Activated CD4-positive, alpha-beta T cell treated with anti-CD3 and anti-CD28 coated beads, Interleukin-2, amount 10 ng/mL, durations not matched to agents 24 days and 14 days (primary cell): ENCODE measurements at regions not wholly inside any gene's neighbourhood (a gene's known extent, or its start where the extent isn't known, plus 50 kb on each side); places are given as distances from the start of the nearest gene placed in this dataset.

ENCODE experiments used
- DNase-seq: peaks from one replicate; pipeline ENCODE4 v3.0.0; 2022
- H3K27ac Mint-ChIP-seq: one replicate; pipeline ENCODE4 v1.8.0; 2022; ENCODE audit warnings: mild to moderate bottlenecking, mixed read lengths
- H3K27me3 Mint-ChIP-seq: one replicate; pipeline ENCODE4 v1.8.0; 2022; ENCODE audit warnings: mixed read lengths
- H3K36me3 Mint-ChIP-seq: one replicate; pipeline ENCODE4 v1.8.0; 2022; ENCODE audit warnings: low read depth, mild to moderate bottlenecking, mixed read lengths
- H3K4me1 Mint-ChIP-seq: one replicate; pipeline ENCODE4 v1.8.0; 2021; ENCODE audit warnings: mixed read lengths
- H3K4me3 Mint-ChIP-seq: one replicate; pipeline ENCODE4 v1.8.0; 2022; ENCODE audit warnings: mild to moderate bottlenecking, moderate library complexity, mixed read lengths
- H3K9me3 Mint-ChIP-seq: one replicate; pipeline ENCODE4 v1.8.0; 2021; ENCODE audit warnings: mixed read lengths
- intact Hi-C: fragments of 100-400 bp; cut with micrococcal nuclease; formaldehyde crosslinking; loops from one replicate; pipeline ENCODE4 v1.15.1; 2023

GRCh38 chr7:50872437-50872836, 89.7 kb upstream of the GRB10 start:
- no peak for DNase-seq
- no peak overlapping the region for H3K4me3 Mint-ChIP-seq
- no peaks in the 10 kb centered on the region for H3K36me3 Mint-ChIP-seq
- peaks cover 24% of the 10 kb centered on the region for H3K27me3 Mint-ChIP-seq
- no peaks in the 10 kb centered on the region for H3K4me1 Mint-ChIP-seq
- no peaks in the 10 kb centered on the region for H3K9me3 Mint-ChIP-seq
- no peak overlapping the region for H3K27ac Mint-ChIP-seq
- intact Hi-C loops = no loop called here

- Mint-ChIP-seq H3K27me3 (peaks cover 13% of the 10 kb centered on the region), H3K4me3 (no peak overlapping the region), H3K27ac (no peak overlapping the region), H3K9me3 (no peaks in the 10 kb centered on the region), H3K36me3 (no peaks in the 10 kb centered on the region), H3K4me1 (no peaks in the 10 kb centered on the region)
- no peak for DNase-seq
- intact Hi-C loops = no loop called here
These were observed 86.5 kb upstream of the GRB10 start for GRCh38 chr7:50869108-50869725.

GRCh38 chr7:50868426-50869100, 85.9 kb upstream of the GRB10 start:
- Mint-ChIP-seq H3K27ac (no peak overlapping the region), H3K27me3 (peaks cover 9% of the 10 kb centered on the region), H3K4me1 (no peaks in the 10 kb centered on the region), H3K9me3 (no peaks in the 10 kb centered on the region), H3K4me3 (no peak overlapping the region), H3K36me3 (no peaks in the 10 kb centered on the region)
- intact Hi-C loops = no loop called here
- DNase-seq = no peak

GRCh38 chr7:50867034-50867356, 84.3 kb upstream of the GRB10 start:
- H3K27ac Mint-ChIP-seq = no peak overlapping the region
- intact Hi-C loops = no loop called here
- no peaks in the 10 kb centered on the region for H3K36me3 Mint-ChIP-seq
- DNase-seq = no peak
- no peaks in the 10 kb centered on the region for H3K4me1 Mint-ChIP-seq
- H3K4me3 Mint-ChIP-seq = no peak overlapping the region
- H3K9me3 Mint-ChIP-seq = no peaks in the 10 kb centered on the region
- peaks cover 6% of the 10 kb centered on the region for H3K27me3 Mint-ChIP-seq

- Mint-ChIP-seq H3K36me3 (no peaks in the 10 kb centered on the region), H3K27me3 (peaks cover 6% of the 10 kb centered on the region), H3K4me1 (no peaks in the 10 kb centered on the region), H3K27ac (no peak overlapping the region), H3K4me3 (no peak overlapping the region), H3K9me3 (no peaks in the 10 kb centered on the region)
- intact Hi-C loops = no loop called here
- no peak for DNase-seq
These were observed 83.8 kb upstream of the GRB10 start for GRCh38 chr7:50866343-50867033.

GRCh38 chr7:50865450-50865849, 82.8 kb upstream of the GRB10 start:
- no peaks in the 10 kb centered on the region for H3K9me3 Mint-ChIP-seq
- H3K27me3 Mint-ChIP-seq = peaks cover 8% of the 10 kb centered on the region
- no peaks in the 10 kb centered on the region for H3K4me1 Mint-ChIP-seq
- no peak overlapping the region for H3K27ac Mint-ChIP-seq
- intact Hi-C loops = no loop called here
- no peak overlapping the region for H3K4me3 Mint-ChIP-seq
- H3K36me3 Mint-ChIP-seq = no peaks in the 10 kb centered on the region
- DNase-seq = no peak

GRCh38 chr7:50864694-50865093, 82.0 kb upstream of the GRB10 start:
- intact Hi-C loops = no loop called here
- H3K27ac Mint-ChIP-seq = no peak overlapping the region

GRCh38 chr7:50863053-50863452, 80.4 kb upstream of the GRB10 start:
- DNase-seq = no peak
- Mint-ChIP-seq H3K9me3 (no peaks in the 10 kb centered on the region), H3K27me3 (peaks cover 5% of the 10 kb centered on the region), H3K36me3 (no peaks in the 10 kb centered on the region), H3K4me1 (no peaks in the 10 kb centered on the region), H3K4me3 (no peak overlapping the region), H3K27ac (no peak overlapping the region)
- intact Hi-C loops = no loop called here

More at GRCh38 chr7:50864694-50865093, 82.0 kb upstream of the GRB10 start:
- no peaks in the 10 kb centered on the region for H3K36me3 Mint-ChIP-seq
- no peak for DNase-seq
- H3K4me1 Mint-ChIP-seq = no peaks in the 10 kb centered on the region
- H3K27me3 Mint-ChIP-seq = peaks cover 9% of the 10 kb centered on the region
- no peak overlapping the region for H3K4me3 Mint-ChIP-seq
- H3K9me3 Mint-ChIP-seq = no peaks in the 10 kb centered on the region

- intact Hi-C loops = no loop called here
- no peaks in the 10 kb centered on the region for H3K36me3 Mint-ChIP-seq
These were observed 79.6 kb upstream of the GRB10 start for GRCh38 chr7:50862302-50862701.

GRCh38 chr7:50860598-50860997, 77.9 kb upstream of the GRB10 start:
- intact Hi-C loops = no loop called here
- peaks cover 2% of the 10 kb centered on the region for H3K27me3 Mint-ChIP-seq
- DNase-seq = no peak
- no peak overlapping the region for H3K4me3 Mint-ChIP-seq
- no peaks in the 10 kb centered on the region for H3K36me3 Mint-ChIP-seq
- no peaks in the 10 kb centered on the region for H3K9me3 Mint-ChIP-seq
- no peak overlapping the region for H3K27ac Mint-ChIP-seq
- no peaks in the 10 kb centered on the region for H3K4me1 Mint-ChIP-seq

More at GRCh38 chr7:50862302-50862701, 79.6 kb upstream of the GRB10 start:
- peaks cover 5% of the 10 kb centered on the region for H3K27me3 Mint-ChIP-seq
- no peak overlapping the region for H3K27ac Mint-ChIP-seq
- H3K9me3 Mint-ChIP-seq = no peaks in the 10 kb centered on the region
- no peak overlapping the region for H3K4me3 Mint-ChIP-seq
- H3K4me1 Mint-ChIP-seq = no peaks in the 10 kb centered on the region
- no peak for DNase-seq

GRCh38 chr7:50860174-50860573, 77.5 kb upstream of the GRB10 start:
- H3K9me3 Mint-ChIP-seq = no peaks in the 10 kb centered on the region
- H3K27me3 Mint-ChIP-seq = peaks cover 5% of the 10 kb centered on the region
- DNase-seq = no peak
- no peaks in the 10 kb centered on the region for H3K36me3 Mint-ChIP-seq
- no peak overlapping the region for H3K4me3 Mint-ChIP-seq
- intact Hi-C loops = no loop called here
- H3K27ac Mint-ChIP-seq = no peak overlapping the region
- no peaks in the 10 kb centered on the region for H3K4me1 Mint-ChIP-seq

- Mint-ChIP-seq H3K9me3 (no peaks in the 10 kb centered on the region), H3K4me1 (no peaks in the 10 kb centered on the region), H3K4me3 (no peak overlapping the region), H3K36me3 (no peaks in the 10 kb centered on the region), H3K27me3 (peaks cover 5% of the 10 kb centered on the region), H3K27ac (no peak overlapping the region)
- no peak for DNase-seq
- intact Hi-C loops = no loop called here
These were observed 76.0 kb upstream of the GRB10 start for GRCh38 chr7:50858528-50859245.

GRCh38 chr7:50857804-50858489, 75.3 kb upstream of the GRB10 start:
- no peaks in the 10 kb centered on the region for H3K9me3 Mint-ChIP-seq
- H3K27ac Mint-ChIP-seq = no peak overlapping the region
- H3K4me3 Mint-ChIP-seq = no peak overlapping the region
- intact Hi-C loops = no loop called here
- no peaks in the 10 kb centered on the region for H3K36me3 Mint-ChIP-seq
- no peak for DNase-seq
- peaks cover 5% of the 10 kb centered on the region for H3K27me3 Mint-ChIP-seq
- no peaks in the 10 kb centered on the region for H3K4me1 Mint-ChIP-seq

- H3K4me3 Mint-ChIP-seq = no peak overlapping the region
- H3K27me3 Mint-ChIP-seq = peaks cover 5% of the 10 kb centered on the region
- no peaks in the 10 kb centered on the region for H3K4me1 Mint-ChIP-seq
- DNase-seq = no peak
- H3K36me3 Mint-ChIP-seq = no peaks in the 10 kb centered on the region
- intact Hi-C loops = no loop called here
- H3K9me3 Mint-ChIP-seq = no peaks in the 10 kb centered on the region
- H3K27ac Mint-ChIP-seq = no peak overlapping the region
These were observed 74.1 kb upstream of the GRB10 start for GRCh38 chr7:50856806-50857205.
